ENCODE measurements at regions not wholly inside any gene's neighbourhood (a gene's known extent, or its start where the extent isn't known, plus 50 kb on each side); places are given as distances from the start of the nearest gene placed in this dataset.

- TF ChIP-seq ZFP3 (tag by site-specific recombination; IDR thresholded peaks at IDR 0.05; ENCODE audit: low read depth) (no peak), CTCF (tag by site-specific recombination; IDR thresholded peaks at IDR 0.05) (no peak), HOXA7 (CRISPR knock-in tag; IDR thresholded peaks at IDR 0.05; ENCODE audit: borderline replicate concordance) (no peak), TRIM28 (IDR thresholded peaks at IDR 0.05; ENCODE audit: borderline replicate concordance, low read length) (no peak), ZNF10 (tag by site-specific recombination; IDR thresholded peaks at IDR 0.05) (no peak)
These were observed 127.0 kb upstream of the NPAS2 start for GRCh38 chr2:100692906-100693305.

All from HEK293 (cell line).